Right renal cortex interstitium (tissue), 3 donors: ENCODE measurements at regions not wholly inside any gene's neighbourhood (a gene's known extent, or its start where the extent isn't known, plus 50 kb on each side); places are given as distances from the start of the nearest gene placed in this dataset.
A peak's percentile ranks its signal among the peaks of the same experiment; 100 is the strongest.
"Not testable (repeated sequence)": the region's sequence is repeated elsewhere in the genome, so short reads cannot be mapped to it uniquely, and the experiment has no call there.

Experiments
- DNase-seq, 3 donors: peaks; one replicate each; pipeline ENCODE4 v3.0.0-alpha.2; 2013; ENCODE audit warnings: low read depth in 3 of 3, low spot score in 2 of 3

DNA sequence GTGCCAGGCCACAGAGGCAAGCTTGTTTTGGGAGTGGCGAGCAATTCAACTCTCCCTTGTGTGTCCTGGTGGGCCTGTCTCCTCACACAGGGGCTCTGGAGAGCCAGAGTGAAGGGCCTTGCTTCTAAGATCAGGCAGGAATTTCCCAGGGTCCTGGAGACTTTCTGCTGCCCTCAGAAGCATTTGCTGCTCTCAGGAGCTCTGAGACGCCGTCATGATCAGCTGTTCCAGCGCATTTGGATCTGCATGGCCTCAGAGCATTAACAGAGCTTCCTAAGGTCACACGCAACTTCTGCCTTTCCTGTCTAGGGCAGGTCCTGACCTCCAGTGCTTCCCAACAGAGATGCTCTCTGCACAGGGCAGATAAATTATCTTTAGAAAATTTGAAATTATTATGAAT, 52.2 kb upstream of the C10orf90 start:
- DNase-seq: no peak

DNA sequence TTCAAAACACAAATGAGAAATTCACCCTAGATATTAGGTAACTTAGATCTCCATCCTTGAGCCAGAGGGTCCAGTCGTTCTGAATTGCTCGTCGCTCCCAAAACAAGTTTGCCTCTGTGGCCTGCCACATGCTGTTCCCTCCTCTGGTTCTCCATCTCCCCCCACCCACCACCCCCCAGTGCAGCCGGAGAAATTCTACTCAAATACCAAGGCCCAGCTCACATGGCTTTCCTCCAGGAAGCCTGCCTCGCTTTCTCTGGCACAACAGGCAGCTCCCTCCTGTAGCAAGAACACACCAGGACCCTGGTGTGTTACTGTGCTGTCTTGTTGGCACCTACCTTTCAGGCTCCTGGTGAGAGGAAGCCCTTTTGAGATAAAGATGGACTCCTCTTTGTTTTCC, 52.7 kb upstream of the C10orf90 start:
- DNase-seq: no peak

DNA sequence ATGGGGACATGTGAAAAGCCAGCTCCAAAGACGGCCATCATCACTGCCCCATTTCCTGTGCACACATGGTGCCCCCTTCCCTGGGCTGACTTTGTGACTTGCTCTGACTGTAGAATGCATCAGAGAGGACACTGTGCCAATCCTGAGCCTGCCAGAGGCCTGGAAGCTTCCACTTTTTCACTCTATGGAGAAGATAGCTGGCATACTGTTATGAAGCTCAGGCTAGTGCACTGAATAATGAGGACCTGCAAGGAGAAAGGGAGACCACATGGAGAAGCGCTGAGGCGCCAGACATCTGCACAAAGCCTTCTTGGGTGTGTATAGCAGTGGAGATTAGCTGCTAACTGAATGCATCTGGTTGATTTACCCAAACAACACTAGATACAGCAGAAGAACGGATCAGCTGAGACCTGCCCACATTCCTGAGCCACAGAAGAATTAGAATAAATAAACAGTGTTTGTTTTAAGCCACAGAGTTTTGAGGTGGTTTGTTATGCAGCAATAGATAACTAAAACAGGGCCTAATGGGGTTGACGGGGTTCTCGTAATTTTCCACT, 58.9 kb upstream of the C10orf90 start:
- DNase-seq: no peak

DNA sequence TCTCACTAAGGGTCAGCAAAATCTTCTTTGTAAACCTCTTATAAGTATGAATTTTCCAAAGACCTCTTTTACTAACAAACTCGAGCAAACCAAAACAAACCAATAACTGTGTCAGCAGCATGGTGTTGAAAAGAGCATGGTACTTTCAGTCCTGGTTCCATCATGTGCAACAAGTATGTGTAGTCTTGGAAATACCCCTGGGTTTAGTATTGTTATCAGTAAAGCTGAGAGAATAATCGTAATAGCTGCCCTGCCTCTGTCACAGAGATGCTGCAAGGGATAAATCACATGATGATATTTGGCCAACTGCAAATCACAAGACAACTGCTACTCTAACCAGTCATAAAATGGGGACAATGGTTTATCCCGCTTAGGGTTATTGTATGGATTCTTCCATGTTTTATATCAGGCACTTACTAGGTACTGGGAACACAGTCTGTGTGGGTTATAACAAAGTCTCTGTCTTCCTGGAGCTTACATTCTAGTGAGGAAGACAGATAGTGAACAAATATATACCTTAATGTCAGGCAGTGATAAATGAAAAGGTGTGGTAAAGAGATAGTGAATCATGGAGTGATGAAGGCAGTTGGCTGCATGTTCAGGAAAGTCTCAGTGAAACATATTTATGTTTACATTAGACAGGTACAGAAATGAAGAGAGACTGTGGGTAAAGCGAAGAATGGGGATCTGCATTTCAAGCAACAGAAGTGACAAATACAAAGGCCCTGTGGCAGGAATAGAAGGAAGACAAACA, 60.5 kb upstream of the C10orf90 start:
- no peak for DNase-seq

DNA sequence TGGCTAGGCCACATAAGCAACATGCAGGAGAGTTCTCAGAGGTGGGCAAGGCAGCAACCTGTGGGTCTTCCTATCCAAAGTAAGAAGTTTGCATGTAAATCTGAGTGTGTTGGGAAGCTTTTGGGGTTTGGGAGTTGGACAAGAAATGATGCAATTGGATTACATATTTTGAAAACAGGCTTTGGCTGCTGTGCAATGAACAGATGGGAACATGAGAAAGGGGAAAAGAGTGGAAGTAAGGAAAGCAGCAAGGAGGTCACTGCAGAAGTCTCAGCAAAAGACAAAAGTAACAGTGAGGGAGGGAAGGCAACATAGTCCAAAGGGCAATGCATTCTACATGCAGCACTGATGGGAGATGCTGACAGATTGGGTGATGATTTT, 61.1 kb upstream of the C10orf90 start:
- no peak for DNase-seq

DNA sequence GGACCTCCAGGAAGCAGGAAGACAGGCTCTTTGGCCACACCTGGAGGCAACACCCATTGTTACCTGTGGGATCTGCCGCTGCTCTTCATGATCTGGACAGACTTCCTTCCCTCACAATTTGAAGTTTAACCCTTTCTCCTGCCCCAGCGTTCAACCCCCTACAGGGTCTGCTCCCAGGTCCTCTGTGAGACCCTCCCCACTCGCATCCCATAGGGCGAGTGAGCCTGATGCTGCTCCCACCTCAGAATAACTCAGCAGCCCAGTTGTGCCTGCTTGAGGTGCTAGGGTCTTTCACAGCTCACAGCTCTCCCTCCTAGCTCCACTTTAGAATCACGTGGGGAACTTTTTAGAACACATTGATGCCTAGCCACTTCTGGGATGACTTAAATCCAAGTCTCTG, 61.8 kb upstream of the C10orf90 start:
- DNase-seq: no peak

DNA sequence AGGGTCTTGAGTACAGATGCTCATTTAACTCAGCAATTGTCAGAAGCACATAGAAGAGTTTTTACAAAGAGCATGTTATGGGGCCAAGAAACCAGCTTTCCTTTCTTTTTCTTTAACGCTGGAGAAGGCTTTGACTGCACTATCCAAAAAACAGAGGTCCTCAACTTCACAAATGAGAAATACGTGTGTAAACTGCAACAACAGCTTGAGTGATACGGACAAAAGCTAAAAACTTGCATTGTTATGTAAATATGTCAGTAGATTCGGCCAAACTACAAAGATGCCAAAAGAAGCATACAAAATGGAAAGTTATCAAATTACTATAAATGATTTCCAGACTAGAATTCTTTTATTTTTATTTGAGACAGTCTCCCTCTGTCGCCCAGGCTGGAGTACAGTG, 62.4 kb upstream of the C10orf90 start:
- DNase-seq: no peak

DNA sequence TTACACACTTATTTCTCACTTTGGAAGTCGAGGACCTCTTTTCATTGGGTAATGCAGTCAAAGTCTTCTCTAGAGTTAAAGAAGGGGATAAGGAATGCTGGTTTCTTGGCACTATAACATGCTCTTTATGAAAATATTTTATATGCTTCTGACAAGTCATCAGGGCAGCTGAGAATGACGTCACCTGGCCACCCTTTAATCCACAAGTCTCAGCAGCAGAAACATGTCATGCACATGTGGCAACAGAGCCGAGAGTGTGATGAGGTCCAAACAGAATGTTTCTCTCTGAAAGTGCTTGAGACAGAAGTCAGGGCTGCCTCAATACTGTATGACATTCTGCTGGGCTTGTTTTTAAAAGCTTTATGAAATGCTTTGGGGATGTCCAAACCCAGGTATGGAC, 63.5 kb upstream of the C10orf90 start:
- DNase-seq: no peak

DNA sequence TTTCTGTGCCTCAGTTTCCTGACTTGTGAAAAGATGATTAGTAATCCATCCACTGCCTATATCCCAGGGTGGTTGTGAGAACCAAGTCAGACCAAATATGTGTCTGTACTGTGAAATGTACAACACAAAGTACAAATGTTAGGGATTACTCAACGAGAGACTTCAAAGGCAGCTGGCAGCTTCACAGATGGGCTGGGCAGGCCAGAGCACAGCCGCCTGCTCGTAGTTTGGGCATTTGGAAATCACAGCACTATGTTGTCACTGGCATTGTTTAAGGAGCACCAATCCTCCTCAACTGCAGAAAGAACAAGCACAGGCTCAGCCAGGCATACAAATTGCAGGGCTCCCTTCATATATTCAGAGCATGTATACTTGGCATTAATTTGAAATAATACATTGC, 64.5 kb upstream of the C10orf90 start:
- DNase-seq: no peak

DNA sequence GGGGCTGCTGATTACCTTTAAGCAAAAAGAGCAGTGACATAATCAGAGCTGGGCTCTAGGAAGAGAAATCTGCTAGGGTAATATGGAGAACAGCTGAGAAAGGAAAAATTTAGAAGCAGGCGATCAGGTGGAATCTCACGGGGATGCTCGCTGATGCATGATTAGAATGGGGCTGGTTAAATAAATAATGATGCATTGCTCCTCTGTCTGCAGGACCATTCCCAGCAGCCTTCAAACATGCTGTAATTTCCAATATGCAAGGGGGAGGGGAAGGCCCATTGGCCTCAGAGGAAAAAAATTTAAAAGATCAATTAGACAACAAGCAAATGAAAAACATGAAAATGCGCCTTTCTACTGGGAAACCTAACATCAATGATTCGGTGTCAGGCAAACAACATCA, 65.6 kb upstream of the C10orf90 start:
- DNase-seq: no peak

DNA sequence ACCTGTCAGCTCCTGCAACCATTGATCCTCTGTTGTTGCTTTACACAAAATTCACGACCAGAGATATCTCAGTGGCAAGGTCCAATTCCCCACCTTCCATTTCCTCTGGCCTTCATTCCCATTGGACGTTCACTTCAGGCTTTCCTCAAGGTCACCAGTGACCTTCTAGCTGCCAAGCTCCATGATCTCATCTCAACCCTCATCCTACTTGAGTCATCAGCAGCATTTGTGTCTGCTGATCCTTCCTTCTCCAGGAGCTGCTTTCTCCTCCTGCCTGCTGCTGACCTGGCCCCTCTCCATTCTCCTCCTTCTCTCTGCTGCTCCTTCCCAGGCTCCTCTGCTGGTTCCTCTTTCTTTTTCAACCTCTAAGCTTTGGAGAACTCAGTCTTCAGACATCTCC, 66.2 kb upstream of the C10orf90 start:
- no peak for DNase-seq

DNA sequence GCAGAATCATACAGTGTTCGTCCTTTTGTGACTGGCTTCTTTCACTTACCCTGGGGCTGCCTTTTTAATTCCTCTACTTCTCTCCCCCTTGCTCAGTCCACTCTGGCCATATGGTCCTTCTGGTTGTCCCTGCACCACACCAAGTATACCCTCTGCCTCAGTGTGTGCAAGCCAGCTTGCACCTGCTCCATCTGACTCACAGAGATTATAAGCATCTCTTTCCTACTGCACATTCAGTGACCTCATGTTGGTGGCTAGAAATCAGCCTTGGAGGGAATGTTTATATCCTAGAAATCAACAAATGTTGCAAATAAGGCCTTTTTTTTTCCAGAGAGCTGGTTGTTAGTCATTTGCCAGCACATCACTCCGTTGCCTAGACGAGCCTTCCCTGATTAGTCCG, 67.5 kb upstream of the C10orf90 start:
- no peak for DNase-seq

DNA sequence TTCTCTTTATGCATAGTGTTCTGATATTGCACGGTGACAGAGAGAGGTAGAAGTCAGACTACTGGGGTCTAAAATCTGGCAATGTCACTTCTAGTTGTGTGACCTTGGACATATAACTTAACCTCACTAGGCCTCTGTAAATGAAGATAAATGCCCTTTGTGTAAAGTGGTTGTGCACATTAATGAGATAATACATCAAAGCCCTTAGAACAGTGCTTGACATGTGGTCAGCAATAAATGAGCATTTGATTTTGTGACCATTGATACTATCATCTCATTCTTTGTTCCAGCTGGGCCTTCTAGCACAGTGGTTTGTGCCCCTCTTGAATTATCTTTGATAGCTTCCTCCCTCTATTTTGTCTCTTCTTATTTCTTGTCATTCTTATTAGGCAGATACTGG, 74.1 kb upstream of the C10orf90 start:
- DNase-seq: no peak

DNA sequence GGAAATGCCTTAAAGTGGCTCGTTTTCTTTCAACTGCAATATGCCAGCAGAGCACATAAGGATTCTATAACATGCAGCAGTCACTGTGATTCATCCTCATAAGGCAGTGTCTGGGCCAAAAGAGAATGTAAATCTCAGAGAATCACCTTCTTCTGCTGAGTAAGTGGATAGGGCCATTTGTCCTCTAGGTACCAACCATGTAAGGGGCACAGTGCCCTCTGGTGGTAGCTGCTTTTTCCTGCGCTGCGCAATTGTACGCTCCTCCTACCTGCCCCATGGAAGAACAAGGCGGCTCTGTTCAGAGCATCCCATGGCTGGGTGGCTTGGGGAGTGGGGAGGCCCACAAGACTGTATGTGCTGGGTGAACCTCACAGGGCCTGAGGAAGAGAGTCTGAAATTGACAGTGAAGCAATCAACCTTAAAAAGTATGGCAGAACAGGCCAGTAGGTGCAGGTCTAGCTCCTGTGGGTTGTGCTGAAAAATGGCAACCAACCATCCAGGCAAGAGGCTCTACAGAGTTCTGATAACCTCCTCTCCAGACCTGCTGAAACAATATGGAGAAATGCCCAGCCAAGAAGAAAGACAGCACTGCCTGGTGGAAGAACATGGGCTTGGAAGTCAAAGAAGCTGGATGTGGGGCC, 78.6 kb upstream of the C10orf90 start:
- DNase-seq: peak; percentile 53 to 63 (median 57)

DNA sequence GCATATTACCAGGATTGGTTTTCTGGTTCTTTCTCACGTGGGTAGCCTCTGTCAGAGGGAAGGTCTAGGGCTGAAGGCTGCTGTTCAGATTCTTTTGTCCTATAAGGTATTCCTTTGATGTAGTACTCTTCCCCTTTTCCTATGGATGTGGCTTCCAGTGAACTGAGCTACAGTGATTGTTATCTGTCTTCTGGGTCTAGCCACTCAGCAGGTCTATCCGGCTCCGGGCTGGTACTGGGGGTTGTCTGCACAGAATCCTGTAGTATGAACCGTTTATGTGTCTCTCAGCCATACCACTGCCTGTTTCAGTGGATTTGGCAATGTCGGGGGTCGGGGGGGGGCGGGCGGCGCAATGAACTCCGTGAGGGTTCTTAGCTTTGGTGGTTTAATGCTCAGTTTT, 84.5 kb upstream of the C10orf90 start:
- no peak for DNase-seq

DNA sequence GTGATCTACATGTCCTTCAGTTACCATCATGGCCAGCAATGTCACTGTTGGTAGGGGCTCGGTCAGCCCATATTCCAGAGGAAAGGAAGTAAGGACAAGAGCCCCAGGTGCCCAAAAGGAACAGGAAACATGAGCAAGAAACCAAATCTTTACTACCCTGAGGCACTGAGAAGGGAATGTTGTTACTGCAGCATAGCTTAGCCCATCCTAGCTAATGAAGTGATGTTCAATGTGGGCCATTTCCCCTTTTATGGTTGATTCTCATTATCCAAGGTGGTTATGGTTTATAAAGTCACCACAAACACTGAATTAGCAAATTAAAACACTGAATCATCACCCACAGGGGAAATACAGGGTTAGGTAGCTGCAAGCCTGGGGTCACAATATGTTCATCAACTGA, 88.4 kb upstream of the C10orf90 start:
- DNase-seq: no peak

DNA sequence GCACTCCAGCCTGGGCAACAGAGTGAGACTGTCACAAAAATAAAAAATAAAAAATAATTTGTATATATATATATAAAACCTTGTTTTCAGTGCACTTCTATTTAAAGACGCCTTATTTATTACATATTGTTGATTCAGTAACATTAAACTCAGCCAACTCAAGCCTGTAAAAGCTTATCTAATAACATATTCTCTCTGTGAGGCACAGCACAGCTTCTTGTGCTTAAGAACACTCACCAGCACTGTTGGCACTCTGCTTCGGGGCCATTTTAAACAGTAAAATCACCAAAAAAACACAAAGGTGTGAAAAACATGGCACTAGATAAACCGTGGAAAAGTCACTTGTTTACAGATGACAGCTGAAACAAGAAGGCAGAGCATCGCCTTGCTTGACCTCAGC, 89.0 kb upstream of the C10orf90 start:
- DNase-seq: no peak

DNA sequence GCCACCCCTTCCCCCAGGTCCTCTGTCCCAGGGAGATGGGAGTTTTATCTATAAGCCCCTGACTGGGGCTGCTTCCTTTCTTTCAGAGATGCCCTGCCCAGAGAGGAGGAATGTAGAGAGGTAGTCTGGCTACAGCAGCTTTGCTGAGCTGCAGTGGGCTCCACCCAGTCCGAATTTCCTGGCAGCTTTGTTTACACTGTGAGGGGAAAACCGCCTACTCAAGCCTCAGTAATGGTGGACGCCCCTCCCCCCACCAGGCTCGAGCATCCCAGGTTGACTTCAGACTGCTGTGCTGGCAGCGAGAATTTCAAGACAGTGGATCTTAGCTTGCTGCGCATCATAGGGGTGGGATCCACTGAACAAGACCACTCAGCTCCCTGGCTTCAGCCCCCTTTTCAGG, 96.2 kb upstream of the C10orf90 start:
- not testable (repeated sequence) for DNase-seq

DNA sequence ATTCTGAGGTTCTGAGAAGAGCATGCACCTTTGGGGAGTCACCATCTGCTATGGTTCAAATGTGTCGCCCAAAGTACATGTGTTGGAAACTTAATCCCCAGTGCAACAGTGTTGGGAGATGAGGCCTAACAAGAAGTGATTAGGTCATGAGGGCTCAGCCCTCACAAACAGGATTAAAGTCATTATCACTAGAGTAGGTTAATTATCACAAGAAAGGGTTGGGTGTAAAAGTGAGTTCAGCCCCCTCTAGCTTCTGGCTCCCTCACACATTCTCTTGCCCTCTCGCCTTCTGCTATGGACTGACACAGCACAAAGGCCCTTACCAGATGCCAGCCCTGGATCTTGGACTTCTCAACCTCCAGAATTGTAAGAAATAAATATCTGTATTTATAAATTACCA, 100.3 kb upstream of the C10orf90 start:
- no peak for DNase-seq

DNA sequence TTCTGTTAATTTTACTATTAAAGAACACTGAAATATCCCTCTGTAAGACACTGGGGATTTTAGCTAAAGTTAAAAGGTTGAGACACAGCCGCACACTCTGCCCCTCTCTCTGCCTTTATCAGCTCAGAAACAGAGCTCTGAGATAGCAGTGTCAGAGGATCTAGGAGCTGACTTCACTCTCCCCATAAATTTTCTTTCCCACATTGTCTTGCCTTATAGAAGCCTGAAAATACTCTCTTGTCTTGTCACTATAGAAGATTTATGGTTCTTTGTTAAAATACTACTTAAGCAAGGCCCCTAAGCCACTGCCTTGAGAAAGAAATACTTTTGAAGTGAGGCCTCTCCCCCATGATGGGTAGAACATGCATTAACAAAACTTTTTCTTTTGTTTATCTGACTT, 105.7 kb upstream of the C10orf90 start:
- no peak for DNase-seq

DNA sequence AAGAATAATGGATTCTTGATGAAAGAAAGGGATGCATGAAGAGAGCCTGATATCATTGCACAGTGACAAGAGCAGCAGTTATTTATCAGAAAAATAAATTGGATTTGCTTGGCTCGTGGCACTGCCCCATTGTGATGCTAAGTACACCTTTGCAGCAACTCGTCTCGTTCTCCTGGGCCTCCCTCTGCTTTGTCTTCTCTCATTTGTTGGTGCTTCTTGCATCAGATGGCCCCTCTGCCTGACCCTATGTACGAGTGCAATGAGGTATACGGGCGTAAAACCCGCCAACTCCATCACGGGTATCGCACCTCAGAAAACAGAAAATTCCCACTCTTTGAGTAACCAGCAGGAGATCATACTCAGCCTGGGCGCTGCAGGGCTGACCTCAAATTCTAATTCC, 107.2 kb upstream of the C10orf90 start:
- no peak for DNase-seq

DNA sequence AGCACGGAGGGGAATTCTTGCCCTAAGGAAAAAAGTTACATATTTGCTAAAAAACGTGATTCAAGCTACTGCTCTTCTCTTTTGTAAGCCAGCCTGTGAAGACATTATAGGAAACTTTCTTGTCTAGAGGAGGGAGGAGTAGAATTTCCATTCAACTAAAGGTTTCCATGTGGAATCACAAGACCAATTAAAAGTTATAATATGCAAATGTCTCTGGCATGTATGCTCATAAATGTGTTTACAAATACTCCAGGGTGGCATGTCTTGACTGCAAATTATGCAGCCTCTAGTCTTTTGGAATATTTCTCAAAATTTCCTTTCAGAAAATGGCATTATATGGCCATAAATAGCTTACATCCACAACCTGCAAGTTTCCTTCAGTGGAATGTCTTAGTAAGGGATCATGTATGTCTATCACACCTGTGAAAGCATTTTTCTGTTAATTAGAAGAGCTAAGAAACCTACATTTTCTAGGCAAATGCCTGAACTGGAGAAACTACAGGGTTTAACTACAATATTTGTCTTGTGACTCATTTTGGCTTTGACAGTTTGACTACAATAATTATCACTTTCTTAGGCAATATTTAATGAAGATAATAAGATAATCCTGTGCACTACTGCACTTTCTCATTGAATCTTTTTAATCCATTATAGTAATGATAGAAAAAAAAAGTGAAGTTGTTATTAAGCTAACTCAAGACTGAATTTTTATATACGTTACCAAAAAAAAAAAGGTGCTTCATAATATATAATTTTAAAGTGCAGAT, 111.1 kb upstream of the C10orf90 start:
- no peak for DNase-seq
